GM12878 (cell line): ENCODE measurements at regions not wholly inside any gene's neighbourhood (a gene's known extent, or its start where the extent isn't known, plus 50 kb on each side); places are given as distances from the start of the nearest gene placed in this dataset.

ENCODE experiments used
- CEBPB ChIP-seq, 2 experiments: fragments of 150-350 bp in 1 of 2; IDR thresholded peaks; 2 replicates each; pipeline ENCODE4 v1.6.1; 2012 to 2014; ENCODE audit warnings: low read depth in 2 of 2, low read length in 2 of 2, borderline replicate concordance in 1 of 2, inconsistent platforms in 1 of 2
- CHD2 ChIP-seq: IDR thresholded peaks from 2 replicates; pipeline ENCODE4 v1.6.1; 2011; ENCODE audit warnings: low read depth, low read length, improper control_type of control experiment, borderline replicate concordance
- DPF2 ChIP-seq: fragments of 450-650 bp; IDR thresholded peaks from 2 replicates; pipeline ENCODE4 v1.6.1; 2017; ENCODE audit warnings: mild to moderate bottlenecking
- EGR1 ChIP-seq, 2 experiments: IDR thresholded peaks; 1 replicate in 1 of 2; 2 replicates in 1 of 2; pipeline ENCODE4 v1.6.1; 2011 to 2012; ENCODE audit warnings: low read depth in 2 of 2, low read length in 2 of 2, borderline replicate concordance in 1 of 2, mild to moderate bottlenecking in 1 of 2, moderate library complexity in 1 of 2
- EP300 ChIP-seq, 2 experiments: fragments of 150-350 bp in 1 of 2; IDR thresholded peaks; 2 replicates each; pipeline ENCODE4 v1.6.1; 2011 to 2012; ENCODE audit warnings: low read depth in 2 of 2, low read length in 2 of 2, borderline replicate concordance in 1 of 2, improper control_type of control experiment in 1 of 2, inconsistent platforms in 1 of 2; ENCODE audit not compliant: control insufficient read depth in 1 of 2
- EZH2 ChIP-seq: IDR thresholded peaks from 2 replicates; pipeline ENCODE4 v1.6.1; 2012; ENCODE audit warnings: low read depth, mild to moderate bottlenecking, control low read depth, inconsistent platforms, low read length, borderline replicate concordance; ENCODE audit not compliant: control insufficient read depth
- NFXL1 ChIP-seq: fragments of 450-650 bp; IDR thresholded peaks from 2 replicates; pipeline ENCODE4 v1.6.1; 2017; ENCODE audit warnings: antibody characterized with exemption, mild to moderate bottlenecking, borderline replicate concordance
- POLR2A ChIP-seq: IDR thresholded peaks from 2 replicates; pipeline ENCODE4 v1.6.1; 2011; ENCODE audit warnings: low read depth, mild to moderate bottlenecking, low read length
- SMC3 ChIP-seq: IDR thresholded peaks from 2 replicates; pipeline ENCODE4 v1.6.1; 2011; ENCODE audit warnings: low read length, improper control_type of control experiment, borderline replicate concordance
- TAF1 ChIP-seq: IDR thresholded peaks from 2 replicates; pipeline ENCODE4 v1.6.1; 2011; ENCODE audit warnings: mild to moderate bottlenecking, low read depth, low read length, borderline replicate concordance
- YY1 ChIP-seq: IDR thresholded peaks from 2 replicates; pipeline ENCODE4 v1.6.1; 2011; ENCODE audit warnings: low read depth, mild to moderate bottlenecking, low read length
- TF ChIP-seq, protein P1 (sequence below), 3 experiments: IDR thresholded peaks in 2 of 3; conservative IDR thresholded peaks in 1 of 3; 2 replicates each; pipeline ENCODE4 v1.5.1; 2011; ENCODE audit warnings: low read depth in 3 of 3, low read length in 3 of 3, mild to moderate bottlenecking in 3 of 3, control low read depth in 2 of 3, moderate library complexity in 2 of 3, inconsistent platforms in 1 of 3, mixed read lengths in 1 of 3; ENCODE audit not compliant: control insufficient read depth in 2 of 3, insufficient read depth in 1 of 3; ENCODE audit errors: extremely low read depth in 1 of 3
- TF ChIP-seq, protein P2 (sequence below): fragments of 450-650 bp; IDR thresholded peaks from 2 replicates; pipeline ENCODE4 v1.6.1; 2017; ENCODE audit warnings: mild to moderate bottlenecking
- TF ChIP-seq, protein P3 (sequence below): IDR thresholded peaks from 2 replicates; pipeline ENCODE4 v1.6.1; 2012; ENCODE audit warnings: low read depth, low read length, improper control_type of control experiment

DNA sequence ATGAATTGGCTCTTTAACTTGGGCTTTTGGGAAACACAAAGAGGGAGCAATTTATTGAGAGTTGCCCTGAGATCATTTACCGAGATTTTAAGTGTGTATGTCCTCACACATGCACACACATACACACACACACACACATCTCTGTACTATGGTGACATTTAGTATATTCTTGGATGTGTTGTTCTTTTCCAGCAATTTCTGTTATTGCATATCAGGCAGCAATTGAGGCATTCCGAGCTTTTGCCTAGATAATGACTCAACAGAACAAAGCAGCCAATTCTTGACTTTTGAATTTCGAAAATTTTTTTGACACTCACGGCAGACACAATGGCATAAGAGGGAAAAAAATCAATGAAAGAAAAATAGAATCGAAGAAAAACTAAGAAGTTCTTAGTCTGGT is 248.5 kb downstream of the DUSP6 start:
- TF ChIP-seq EZH2 (no peak), DPF2 (no peak), EGR1 (IDR thresholded peaks at IDR 0.05; ENCODE audit: borderline replicate concordance in 1 of 2, low read depth in 2 of 2, low read length in 2 of 2) (no peak), YY1 (no peak), CHD2 (no peak), NFXL1 (no peak), SMC3 (no peak), EP300 (IDR thresholded peaks at IDR 0.05; ENCODE audit: borderline replicate concordance in 1 of 2, control insufficient read depth in 1 of 2, low read depth in 2 of 2, low read length in 2 of 2) (no peak), POLR2A (no peak), CEBPB (IDR thresholded peaks at IDR 0.05; ENCODE audit: borderline replicate concordance in 1 of 2, low read depth in 2 of 2, low read length in 2 of 2) (no peak), TAF1 (no peak)
- TF ChIP-seq, protein P1, sequence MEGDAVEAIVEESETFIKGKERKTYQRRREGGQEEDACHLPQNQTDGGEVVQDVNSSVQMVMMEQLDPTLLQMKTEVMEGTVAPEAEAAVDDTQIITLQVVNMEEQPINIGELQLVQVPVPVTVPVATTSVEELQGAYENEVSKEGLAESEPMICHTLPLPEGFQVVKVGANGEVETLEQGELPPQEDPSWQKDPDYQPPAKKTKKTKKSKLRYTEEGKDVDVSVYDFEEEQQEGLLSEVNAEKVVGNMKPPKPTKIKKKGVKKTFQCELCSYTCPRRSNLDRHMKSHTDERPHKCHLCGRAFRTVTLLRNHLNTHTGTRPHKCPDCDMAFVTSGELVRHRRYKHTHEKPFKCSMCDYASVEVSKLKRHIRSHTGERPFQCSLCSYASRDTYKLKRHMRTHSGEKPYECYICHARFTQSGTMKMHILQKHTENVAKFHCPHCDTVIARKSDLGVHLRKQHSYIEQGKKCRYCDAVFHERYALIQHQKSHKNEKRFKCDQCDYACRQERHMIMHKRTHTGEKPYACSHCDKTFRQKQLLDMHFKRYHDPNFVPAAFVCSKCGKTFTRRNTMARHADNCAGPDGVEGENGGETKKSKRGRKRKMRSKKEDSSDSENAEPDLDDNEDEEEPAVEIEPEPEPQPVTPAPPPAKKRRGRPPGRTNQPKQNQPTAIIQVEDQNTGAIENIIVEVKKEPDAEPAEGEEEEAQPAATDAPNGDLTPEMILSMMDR (IDR thresholded peaks at IDR 0.05 in 2 of 3, conservative IDR thresholded peaks at IDR 0.05 in 1 of 3; ENCODE audit: control insufficient read depth in 2 of 3, extremely low read depth in 1 of 3, insufficient read depth in 1 of 3, low read depth in 3 of 3, low read length in 3 of 3), result no peak
- TF ChIP-seq, protein P2, sequence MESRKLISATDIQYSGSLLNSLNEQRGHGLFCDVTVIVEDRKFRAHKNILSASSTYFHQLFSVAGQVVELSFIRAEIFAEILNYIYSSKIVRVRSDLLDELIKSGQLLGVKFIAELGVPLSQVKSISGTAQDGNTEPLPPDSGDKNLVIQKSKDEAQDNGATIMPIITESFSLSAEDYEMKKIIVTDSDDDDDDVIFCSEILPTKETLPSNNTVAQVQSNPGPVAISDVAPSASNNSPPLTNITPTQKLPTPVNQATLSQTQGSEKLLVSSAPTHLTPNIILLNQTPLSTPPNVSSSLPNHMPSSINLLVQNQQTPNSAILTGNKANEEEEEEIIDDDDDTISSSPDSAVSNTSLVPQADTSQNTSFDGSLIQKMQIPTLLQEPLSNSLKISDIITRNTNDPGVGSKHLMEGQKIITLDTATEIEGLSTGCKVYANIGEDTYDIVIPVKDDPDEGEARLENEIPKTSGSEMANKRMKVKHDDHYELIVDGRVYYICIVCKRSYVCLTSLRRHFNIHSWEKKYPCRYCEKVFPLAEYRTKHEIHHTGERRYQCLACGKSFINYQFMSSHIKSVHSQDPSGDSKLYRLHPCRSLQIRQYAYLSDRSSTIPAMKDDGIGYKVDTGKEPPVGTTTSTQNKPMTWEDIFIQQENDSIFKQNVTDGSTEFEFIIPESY, result no peak
- TF ChIP-seq, protein P3, sequence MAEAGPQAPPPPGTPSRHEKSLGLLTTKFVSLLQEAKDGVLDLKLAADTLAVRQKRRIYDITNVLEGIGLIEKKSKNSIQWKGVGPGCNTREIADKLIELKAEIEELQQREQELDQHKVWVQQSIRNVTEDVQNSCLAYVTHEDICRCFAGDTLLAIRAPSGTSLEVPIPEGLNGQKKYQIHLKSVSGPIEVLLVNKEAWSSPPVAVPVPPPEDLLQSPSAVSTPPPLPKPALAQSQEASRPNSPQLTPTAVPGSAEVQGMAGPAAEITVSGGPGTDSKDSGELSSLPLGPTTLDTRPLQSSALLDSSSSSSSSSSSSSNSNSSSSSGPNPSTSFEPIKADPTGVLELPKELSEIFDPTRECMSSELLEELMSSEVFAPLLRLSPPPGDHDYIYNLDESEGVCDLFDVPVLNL, result no peak
